ENCODE measurements at regions not wholly inside any gene's neighbourhood (a gene's known extent, or its start where the extent isn't known, plus 50 kb on each side); places are given as distances from the start of the nearest gene placed in this dataset.
A peak's percentile ranks its signal among the peaks of the same experiment; 100 is the strongest.
"Not testable (repeated sequence)": the region's sequence is repeated elsewhere in the genome, so short reads cannot be mapped to it uniquely, and the experiment has no call there.

DNA sequence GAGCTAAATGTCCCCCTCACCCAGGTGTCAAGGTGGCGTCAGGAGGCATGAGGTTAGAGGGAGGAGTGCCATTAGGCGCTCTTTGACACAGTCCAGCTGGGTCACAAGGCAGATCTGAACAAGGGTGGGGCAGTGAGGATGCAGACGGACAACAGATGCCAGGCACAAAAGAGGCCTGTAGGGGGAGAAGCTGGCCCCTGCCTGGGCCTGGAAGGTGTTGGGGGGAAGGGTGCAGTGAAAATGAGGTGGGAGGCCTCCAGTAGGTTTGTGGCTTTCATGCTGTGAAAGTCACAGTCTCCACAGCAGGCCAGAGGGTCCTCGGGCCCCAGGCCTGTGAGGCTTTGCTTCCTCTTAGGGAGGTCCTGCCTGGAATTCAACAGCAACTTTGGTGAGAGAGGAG lies 85.0 kb upstream of the PLET1 start:
- TF ChIP-seq, protein P1, sequence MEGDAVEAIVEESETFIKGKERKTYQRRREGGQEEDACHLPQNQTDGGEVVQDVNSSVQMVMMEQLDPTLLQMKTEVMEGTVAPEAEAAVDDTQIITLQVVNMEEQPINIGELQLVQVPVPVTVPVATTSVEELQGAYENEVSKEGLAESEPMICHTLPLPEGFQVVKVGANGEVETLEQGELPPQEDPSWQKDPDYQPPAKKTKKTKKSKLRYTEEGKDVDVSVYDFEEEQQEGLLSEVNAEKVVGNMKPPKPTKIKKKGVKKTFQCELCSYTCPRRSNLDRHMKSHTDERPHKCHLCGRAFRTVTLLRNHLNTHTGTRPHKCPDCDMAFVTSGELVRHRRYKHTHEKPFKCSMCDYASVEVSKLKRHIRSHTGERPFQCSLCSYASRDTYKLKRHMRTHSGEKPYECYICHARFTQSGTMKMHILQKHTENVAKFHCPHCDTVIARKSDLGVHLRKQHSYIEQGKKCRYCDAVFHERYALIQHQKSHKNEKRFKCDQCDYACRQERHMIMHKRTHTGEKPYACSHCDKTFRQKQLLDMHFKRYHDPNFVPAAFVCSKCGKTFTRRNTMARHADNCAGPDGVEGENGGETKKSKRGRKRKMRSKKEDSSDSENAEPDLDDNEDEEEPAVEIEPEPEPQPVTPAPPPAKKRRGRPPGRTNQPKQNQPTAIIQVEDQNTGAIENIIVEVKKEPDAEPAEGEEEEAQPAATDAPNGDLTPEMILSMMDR (IDR thresholded peaks at IDR 0.05) = no peak
- no peaks in the 10 kb centered on the region for H3K4me1 ChIP-seq
- no peaks in the 10 kb centered on the region for H3K36me3 ChIP-seq
- H3K27ac ChIP-seq = no peak overlapping the region
- H3K4me3 ChIP-seq = no peak overlapping the region
- intact Hi-C loops (cut with DNase I) = no loop called here
- ATAC-seq (no peak), DNase-seq (no peak)
- no peaks in the 10 kb centered on the region for H3K9me3 ChIP-seq
- no peaks in the 10 kb centered on the region for H3K27me3 ChIP-seq

DNA sequence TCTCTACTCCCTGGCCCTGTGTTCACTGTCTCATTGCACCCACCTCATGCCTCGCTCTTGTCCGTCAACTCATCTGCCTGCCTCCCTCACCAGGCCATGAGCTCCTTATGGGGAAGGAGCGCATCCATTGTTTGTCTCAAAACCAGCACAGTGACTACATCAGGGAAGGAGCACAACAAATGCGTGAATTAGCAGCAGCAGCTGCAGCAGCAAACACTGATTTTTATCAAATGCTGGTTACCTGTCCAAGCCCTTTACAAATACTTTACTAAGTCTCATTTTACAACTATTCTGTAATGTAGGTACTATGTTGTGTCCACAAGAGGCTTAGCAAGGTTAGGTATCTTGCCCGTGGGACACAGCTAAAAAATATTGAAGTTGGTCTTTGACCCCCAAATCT lies 85.9 kb upstream of the PLET1 start:
- H3K4me3 ChIP-seq = no peak overlapping the region
- DNase-seq (no peak), ATAC-seq (no peak)
- no peaks in the 10 kb centered on the region for H3K4me1 ChIP-seq
- TF ChIP-seq, protein P1 (IDR thresholded peaks at IDR 0.05) = no peak
- no peaks in the 10 kb centered on the region for H3K27me3 ChIP-seq
- H3K27ac ChIP-seq = no peak overlapping the region
- intact Hi-C loops (cut with DNase I) = no loop called here
- H3K36me3 ChIP-seq = no peaks in the 10 kb centered on the region
- no peaks in the 10 kb centered on the region for H3K9me3 ChIP-seq

DNA sequence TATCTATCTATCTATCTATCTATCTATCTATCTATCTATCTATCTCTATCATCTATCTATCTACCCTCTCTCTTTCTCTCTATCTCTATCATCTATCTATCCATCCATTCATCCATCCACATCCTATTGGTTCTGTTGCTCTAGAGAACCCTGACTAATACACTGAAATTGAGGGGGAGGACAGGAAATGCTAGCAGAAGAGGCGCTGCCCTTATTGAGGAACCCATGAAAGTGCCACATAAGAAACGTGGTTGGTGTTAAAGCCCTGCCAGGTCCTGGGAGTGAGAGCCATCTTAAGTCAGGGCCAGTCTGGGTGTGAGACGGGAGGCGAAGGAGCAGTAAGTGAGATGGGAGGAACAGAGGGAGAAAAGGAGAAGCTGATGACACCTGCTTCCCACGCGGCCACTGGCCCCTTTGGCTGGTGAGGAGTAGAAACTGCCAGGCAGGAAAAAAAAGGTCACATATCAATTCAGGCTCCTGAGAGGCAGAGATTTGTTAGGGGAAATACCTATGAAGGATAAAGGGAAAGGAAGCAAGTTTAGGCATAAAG lies 87.9 kb upstream of the PLET1 start:
- intact Hi-C loops (cut with DNase I) = no loop called here
- H3K27ac ChIP-seq = no peak overlapping the region
- no peak overlapping the region for H3K4me3 ChIP-seq
- no peaks in the 10 kb centered on the region for H3K36me3 ChIP-seq
- H3K27me3 ChIP-seq = no peaks in the 10 kb centered on the region
- ATAC-seq (no peak), DNase-seq (peak in 1 of 4 donors; percentile 72)
- no peaks in the 10 kb centered on the region for H3K9me3 ChIP-seq
- TF ChIP-seq, protein P1 (IDR thresholded peaks at IDR 0.05) = no peak
- no peaks in the 10 kb centered on the region for H3K4me1 ChIP-seq

DNA sequence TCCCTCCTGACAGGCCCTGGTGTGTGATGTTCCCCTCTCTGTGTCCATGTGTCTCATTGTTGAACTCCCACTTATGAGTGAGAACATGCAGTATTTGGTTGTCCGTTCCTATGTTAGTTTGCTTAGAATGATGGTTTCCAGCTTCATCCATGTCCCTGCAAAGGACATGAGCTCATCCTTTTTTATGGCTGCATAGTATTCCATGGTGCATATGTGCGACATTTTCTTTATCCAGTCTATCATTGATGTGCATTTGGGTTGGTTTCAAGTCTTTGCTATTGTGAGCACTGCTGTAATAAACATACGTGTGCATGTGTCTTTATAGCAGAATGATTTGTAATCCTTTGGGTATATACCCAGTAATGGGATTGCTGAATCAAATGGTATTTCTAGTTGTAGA lies 90.8 kb upstream of the PLET1 start:
- DNase-seq; H3K27me3 ChIP-seq; ATAC-seq; H3K4me3 ChIP-seq; H3K27ac ChIP-seq; H3K36me3 ChIP-seq; H3K4me1 ChIP-seq; intact Hi-C loops (cut with DNase I); H3K9me3 ChIP-seq: not testable (repeated sequence)

DNA sequence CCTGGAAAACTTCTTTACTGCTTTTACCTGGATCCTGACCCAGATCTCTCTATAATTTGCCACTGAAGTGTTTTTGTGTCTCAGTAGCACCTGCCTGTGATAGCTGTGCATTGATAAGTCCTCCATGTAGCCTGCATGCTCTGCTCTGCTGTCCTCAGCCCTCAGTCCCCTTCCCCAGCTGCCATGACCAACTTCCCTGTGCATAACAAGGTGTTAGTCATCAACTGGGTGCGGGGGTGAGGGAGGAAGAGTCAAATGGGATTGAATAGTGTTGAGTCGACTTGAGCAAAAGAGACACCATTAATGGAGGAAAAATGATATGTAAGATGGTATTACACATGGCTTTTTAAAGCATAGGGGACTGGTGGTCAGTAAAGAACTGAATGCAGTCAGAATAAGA lies 92.2 kb upstream of the PLET1 start:
- ATAC-seq = no peak
- Histone ChIP-seq H3K4me3 (no peak overlapping the region), H3K4me1 (no peaks in the 10 kb centered on the region), H3K27ac (no peak overlapping the region), H3K27me3 (no peaks in the 10 kb centered on the region), H3K36me3 (no peaks in the 10 kb centered on the region), H3K9me3 (no peaks in the 10 kb centered on the region)
- intact Hi-C loops (cut with DNase I) = no loop called here
- no peak for DNase-seq
- TF ChIP-seq, protein P1 (IDR thresholded peaks at IDR 0.05) = no peak

DNA sequence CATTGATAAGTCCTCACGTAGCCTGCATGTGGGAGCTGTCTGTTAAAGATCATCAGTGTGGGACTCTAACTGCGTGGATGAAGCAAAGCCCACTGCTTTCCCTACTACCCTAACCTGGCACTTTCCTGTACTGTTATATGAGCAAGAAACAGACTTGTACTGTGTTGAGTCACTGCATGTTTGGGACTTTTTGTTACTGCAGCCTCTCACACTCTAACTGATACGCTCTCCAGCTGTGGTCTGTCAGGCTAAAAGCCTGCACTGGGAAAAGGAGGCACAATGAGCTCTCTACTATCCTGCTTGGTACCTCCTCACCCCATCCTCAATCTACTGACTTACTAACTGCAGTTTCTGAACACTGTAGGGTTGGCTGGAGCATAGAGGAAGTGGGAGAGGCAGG lies 93.7 kb upstream of the PLET1 start:
- no peaks in the 10 kb centered on the region for H3K9me3 ChIP-seq
- H3K27me3 ChIP-seq = no peaks in the 10 kb centered on the region
- H3K4me3 ChIP-seq = no peak overlapping the region
- DNase-seq (no peak), ATAC-seq (no peak)
- H3K4me1 ChIP-seq = no peaks in the 10 kb centered on the region
- H3K36me3 ChIP-seq = no peaks in the 10 kb centered on the region
- no peak overlapping the region for H3K27ac ChIP-seq
- intact Hi-C loops (cut with DNase I) = no loop called here
- TF ChIP-seq, protein P1 (IDR thresholded peaks at IDR 0.05) = no peak
